T47D (cell line): ENCODE measurements at regions not wholly inside any gene's neighbourhood (a gene's known extent, or its start where the extent isn't known, plus 50 kb on each side); places are given as distances from the start of the nearest gene placed in this dataset.

ENCODE experiments used
- DNase-seq, 2 experiments: peaks; one replicate each; pipeline versions ENCODE4 v3.0.0 to v3.0.0-alpha.2; 2011 to 2012; ENCODE audit warnings: low read depth in 1 of 2, low spot score in 1 of 2
- JUND ChIP-seq: IDR thresholded peaks from 2 replicates; pipeline ENCODE4 v1.6.1; 2012; ENCODE audit warnings: low read depth
- in situ Hi-C: cut with HindIII; loops from 2 replicates; pipeline ENCODE4 v1.10.0; 2016; ENCODE audit warnings: low sequenced_read_pairs, low pct_unique_long_range_greater_than_20kb

DNA sequence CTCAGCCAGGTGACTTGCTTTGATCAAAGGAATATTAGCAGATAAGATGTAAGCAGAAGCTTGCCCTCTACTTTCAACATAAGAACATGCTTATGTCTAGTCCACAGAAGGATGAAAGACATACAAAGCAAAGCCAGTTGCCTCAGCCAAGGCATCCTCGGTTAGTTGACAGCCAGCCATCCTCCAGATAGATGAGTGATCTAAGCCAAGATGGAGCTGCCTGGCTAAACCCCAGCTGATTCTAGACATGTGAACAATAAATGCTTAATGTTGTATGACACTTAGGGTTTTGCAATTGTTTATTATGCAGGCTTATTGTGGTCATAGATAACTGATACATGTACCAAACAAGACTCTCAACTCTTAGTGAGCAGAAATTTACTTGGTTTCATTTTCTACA is 157.6 kb upstream of the TMTC2 start:
- DNase-seq, result no peak
- no peak for TF ChIP-seq JUND
- in situ Hi-C loops, result no loop called here

DNA sequence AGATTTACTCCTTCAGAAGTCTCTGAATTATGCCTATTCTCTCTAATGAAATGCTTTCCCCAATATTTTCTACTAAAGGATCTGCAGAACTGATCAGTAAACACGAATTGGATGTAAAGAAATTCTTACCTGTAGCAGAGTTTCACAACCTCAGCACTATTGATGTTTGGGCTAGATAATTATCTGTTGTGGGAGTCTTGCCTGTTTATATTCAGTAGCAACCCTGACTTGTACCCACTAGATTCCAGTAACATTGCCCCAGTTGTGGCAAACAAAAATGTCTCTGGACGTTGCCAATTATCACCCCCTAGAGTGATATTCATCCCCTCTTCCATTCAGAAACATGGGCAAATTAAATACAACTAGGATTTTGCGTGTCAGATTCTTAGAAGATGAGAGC is 156.8 kb upstream of the TMTC2 start:
- peak in 1 of 2 experiments; percentile 35 for DNase-seq
- in situ Hi-C loops, result no loop called here
- TF ChIP-seq JUND, result no peak

DNA sequence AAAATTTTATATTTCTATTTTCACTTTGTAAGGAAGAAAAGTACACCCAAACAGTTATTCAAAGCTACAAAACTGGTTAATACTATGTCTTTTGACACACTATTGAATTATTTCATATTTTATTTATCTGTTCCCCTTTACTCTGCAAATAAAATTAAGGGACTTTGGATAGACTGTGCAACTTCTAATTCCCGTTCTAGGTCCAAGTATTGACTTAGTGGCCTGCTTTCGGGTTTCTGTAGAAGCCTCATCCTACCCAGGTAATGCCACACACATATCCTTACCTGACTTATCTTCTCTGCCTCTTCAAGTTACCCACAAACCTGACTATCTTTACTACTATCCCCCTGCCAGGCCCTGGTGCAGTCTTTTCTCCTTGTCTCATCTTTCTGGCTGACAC is 156.3 kb upstream of the TMTC2 start:
- no peak for DNase-seq
- in situ Hi-C loops, result no loop called here
- no peak for TF ChIP-seq JUND

DNA sequence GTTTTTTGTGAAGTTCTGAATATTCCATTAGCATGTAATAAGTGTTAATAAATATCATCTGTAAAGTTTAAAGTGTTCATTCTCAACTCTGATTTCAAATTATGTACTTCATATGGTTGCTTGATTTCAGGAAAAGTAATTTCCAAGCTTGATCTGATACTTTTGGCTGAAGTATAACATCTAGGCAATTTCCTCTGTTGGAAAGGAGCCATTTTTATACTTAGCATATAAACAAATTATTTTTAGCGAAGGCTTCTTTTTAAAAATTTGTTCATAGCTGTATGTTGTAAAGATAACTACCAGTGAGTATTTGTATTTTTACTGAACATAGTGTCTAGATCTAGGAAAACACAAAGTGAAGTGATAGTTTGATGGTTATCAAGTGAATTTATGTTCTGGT is 153.4 kb upstream of the TMTC2 start:
- in situ Hi-C loops, result no loop called here
- DNase-seq, result no peak

DNA sequence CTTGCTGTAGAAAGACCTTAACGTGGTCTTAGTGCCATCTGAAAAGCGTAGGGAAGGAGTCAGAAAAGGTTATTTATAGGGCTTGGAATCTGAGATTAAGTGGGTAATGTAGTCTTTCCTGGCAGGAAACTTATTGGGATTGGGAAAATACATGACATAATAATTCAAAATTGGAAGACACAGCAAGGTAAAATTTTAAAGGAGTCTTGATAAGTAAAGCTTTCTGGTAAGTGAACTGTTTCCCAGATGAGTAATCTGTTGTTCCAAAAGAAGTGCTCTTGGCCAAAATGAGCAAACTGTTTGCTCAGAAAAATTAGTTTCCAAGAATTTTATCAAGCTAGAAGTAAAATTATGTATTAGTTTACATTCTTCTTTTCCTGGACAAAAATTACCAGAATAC is 149.3 kb upstream of the TMTC2 start:
- in situ Hi-C loops, result no loop called here
- no peak for DNase-seq
- no peak for TF ChIP-seq JUND

More for the DNA sequence above, 153.4 kb upstream of the TMTC2 start:
- no peak for TF ChIP-seq JUND

DNA sequence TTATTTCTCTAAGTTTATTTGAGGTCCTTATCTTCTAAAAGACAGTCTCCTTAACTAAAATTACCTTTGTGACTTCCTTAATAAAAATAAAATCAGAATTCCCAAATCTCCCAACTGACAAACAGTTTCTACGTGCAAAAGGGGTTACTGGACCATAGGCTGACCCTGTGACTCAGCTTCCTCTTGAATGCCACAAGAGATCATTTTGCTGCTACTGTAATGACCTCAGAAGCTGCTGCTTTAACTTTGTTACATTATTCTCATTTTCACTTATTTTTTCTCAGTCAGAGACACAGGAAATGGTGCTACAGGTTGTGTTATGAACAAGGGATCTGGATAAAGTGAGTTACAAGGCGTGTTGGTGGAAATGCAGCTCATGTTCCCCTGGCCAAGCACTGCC is 132.2 kb upstream of the TMTC2 start:
- in situ Hi-C loops, result no loop called here
- TF ChIP-seq JUND, result no peak
- no peak for DNase-seq

DNA sequence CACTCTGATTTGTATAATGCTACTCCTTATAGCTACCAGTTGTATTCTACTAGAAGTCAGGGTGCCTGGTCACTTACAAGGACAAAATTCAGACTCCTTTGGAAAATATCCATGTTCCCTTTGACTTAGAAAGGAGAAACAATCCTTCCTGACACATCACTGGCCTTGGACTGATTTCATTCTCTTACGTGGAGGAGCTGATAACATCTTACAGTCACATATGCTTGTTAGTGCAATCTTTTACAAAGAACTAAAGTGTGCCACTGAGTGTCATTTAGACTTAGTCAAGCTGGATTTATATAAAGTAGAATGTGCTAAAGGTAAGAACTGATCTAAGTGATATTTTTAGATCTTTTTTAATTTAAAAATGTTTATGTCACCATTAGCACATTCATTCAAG is 131.0 kb upstream of the TMTC2 start:
- TF ChIP-seq JUND, result no peak
- DNase-seq, result no peak
- in situ Hi-C loops, result no loop called here

DNA sequence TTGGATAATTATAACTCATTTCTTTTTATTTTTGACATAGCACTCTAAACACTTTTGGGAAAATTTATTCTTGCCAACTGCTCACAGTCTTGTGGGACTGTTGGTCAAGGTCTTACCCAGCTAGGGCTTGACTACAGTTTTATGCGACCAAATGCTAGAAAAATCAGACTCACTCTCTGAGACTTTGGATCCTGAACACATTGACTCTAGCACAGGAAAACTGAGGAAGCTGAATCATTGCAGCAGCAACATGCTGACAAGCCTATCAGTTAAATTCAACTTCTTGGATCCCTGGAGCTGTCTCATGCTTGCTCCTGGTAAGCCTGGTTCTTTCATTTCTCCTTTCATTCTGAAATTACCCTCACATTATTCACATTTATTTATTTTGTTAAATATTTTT is 120.7 kb upstream of the TMTC2 start:
- in situ Hi-C loops, result no loop called here
- no peak for DNase-seq
- no peak for TF ChIP-seq JUND

DNA sequence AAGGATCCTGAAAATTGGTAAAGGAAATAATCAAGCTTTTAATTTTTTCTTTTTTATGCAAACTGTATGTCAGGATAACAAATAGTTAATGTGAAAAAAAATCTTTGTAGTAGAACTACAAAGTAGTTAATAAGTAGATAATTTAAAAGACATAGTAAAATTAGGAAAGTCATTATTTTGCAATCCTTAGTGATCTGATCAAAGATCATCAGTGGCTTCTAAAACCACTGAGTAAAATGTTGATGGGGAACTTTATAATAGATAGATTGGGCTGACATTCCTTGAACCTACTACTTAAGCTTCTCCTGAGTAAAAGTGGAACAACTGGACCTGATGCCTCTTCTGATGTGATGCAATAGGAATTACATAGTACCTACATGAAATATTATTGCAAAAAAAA is 119.0 kb upstream of the TMTC2 start:
- TF ChIP-seq JUND, result no peak
- DNase-seq, result no peak
- in situ Hi-C loops, result no loop called here

DNA sequence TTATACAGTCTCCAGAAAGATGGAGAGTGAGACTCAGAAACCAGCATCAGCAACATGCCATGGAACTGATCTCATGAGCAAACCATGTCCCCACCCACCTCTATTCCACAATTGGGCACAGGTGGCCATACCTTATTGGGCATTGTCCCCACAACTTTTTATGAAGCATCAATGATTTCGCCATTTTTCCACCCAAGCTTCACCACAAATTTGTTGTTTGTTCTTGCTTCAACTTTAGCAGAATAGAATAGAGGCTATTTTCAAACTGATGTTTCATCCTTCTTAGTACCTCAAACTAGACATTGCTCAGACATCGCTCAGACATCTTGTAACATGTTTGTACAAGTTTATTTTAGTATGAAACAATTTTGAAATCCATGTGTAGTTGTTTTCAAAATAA is 112.5 kb upstream of the TMTC2 start:
- TF ChIP-seq JUND, result no peak
- in situ Hi-C loops, result no loop called here
- DNase-seq, result no peak

DNA sequence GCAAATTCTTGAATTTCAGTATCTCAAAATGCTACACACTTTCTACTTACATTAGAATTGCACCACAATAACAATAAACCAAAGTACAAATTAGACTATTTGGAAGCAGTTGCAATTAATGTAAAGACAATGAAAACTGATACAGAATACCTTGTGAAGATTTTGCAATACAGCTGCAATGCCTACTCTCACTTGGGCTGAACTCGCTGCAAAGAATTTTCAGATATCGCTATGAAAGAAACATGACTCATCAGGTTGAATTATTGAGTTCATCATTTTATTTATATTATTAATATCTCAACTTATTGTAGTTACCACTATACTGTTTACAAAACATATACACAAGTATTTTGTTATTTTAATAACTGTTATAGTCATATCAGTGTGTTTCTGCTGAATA is 108.0 kb upstream of the TMTC2 start:
- in situ Hi-C loops, result no loop called here
- DNase-seq, result no peak
- TF ChIP-seq JUND, result no peak

DNA sequence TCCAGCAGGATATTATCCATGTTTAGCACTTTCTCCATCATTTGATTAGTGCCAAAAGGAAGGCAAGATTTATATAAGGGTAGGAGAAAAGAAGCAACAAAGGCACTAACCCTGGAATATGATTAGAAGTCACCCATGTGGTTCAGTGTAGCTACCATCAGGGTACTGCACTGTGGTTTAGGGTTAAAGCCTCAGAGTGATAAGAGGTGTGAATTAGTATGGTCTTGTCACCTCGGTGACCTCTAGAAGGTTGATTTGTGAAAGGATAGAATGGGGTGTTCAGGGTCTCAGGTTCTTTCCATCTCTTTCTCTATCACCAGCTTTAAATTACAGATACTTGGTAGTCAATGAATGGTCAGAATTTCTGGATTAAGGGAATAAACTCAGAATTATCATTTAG is 103.0 kb upstream of the TMTC2 start:
- DNase-seq, result no peak
- no peak for TF ChIP-seq JUND
- in situ Hi-C loops, result no loop called here

DNA sequence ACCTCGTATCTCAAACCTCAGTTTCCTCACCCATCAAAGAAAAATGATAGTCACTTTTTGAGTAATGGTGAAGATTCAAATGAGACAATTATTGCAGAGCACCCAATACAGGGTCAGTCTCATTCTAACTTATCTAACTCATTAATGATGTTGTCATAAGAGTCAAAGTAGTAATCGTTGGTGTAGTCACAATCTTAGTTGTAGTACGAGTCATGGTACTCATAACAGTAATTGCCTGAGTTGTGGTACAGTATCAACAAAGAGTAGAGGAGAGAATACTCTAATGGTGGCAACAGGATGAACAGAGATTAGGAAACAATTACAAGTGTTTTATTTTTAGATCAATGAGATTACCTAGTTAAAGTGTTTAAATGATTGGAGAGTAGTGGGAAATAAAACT is 93.6 kb upstream of the TMTC2 start:
- no peak for DNase-seq
- no peak for TF ChIP-seq JUND
- in situ Hi-C loops, result no loop called here

DNA sequence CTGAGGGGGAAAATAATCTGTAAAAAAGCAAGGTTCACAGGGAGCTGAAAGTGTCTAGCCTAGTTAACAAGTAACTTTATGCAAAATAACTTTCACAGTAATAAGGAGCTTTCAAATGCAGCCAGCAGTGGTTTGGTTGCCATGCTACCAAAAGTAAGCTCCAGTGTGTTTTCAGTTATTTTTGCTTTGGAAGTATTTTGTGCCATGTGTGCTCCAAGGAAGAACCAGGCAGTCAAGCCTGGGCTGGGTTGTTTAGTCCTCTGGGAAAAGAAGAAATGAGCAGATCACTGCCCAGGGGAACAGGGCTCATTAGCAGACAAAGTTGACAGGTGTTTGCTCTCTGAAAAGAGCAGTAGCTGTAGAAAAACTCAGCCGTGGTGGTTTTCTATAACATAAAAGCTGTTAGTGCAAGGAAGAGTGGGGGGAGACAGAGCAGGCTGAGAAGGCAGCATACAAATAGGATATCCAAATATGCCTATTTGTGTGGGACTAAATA is 92.8 kb upstream of the TMTC2 start:
- in situ Hi-C loops, result no loop called here
- no peak for DNase-seq
- TF ChIP-seq JUND, result no peak
